ENCODE measurements at regions not wholly inside any gene's neighbourhood (a gene's known extent, or its start where the extent isn't known, plus 50 kb on each side); places are given as distances from the start of the nearest gene placed in this dataset.

- Histone ChIP-seq H3K9ac (replicated peaks; ENCODE audit: extremely low read depth, insufficient read depth, low read length) (no peak overlapping the region), H3K79me2 (ENCODE audit: control insufficient read depth, insufficient read depth, low read length) (no peaks in the 10 kb centered on the region), H3K9me3 (replicated peaks; ENCODE audit: control insufficient read depth, insufficient read depth, low read length) (no peaks in the 10 kb centered on the region), H3K4me1 (ENCODE audit: control insufficient read depth, extremely low read depth, insufficient read depth, low read length) (no peaks in the 10 kb centered on the region), H3K36me3 (ENCODE audit: control insufficient read depth in 2 of 2, extremely low read depth in 1 of 2, insufficient read depth in 2 of 2, low read length in 2 of 2) (no peaks in the 10 kb centered on the region), H3K4me2 (ENCODE audit: insufficient read depth, low read length) (no peak overlapping the region), H4K20me1 (replicated peaks; ENCODE audit: control insufficient read depth, extremely low read depth, insufficient read depth, low read length) (no peaks in the 10 kb centered on the region), H2AFZ (ENCODE audit: low read depth, low read length) (no peak overlapping the region), H3K4me3 (replicated peaks in 1 of 3; ENCODE audit: insufficient read depth in 1 of 3, low read depth in 1 of 3, low read length in 3 of 3) (no peak overlapping the region), H3K27me3 (ENCODE audit: control insufficient read depth in 2 of 2, insufficient read depth in 2 of 2, low read length in 2 of 2) (no peaks in the 10 kb centered on the region), H3K27ac (ENCODE audit: insufficient read depth, low read depth, low read length) (no peak overlapping the region), H3K9me1 (replicated peaks; ENCODE audit: control insufficient read depth, extremely low read depth, insufficient read depth, low read length) (no peaks in the 10 kb centered on the region)
- TF ChIP-seq POLR2A (IDR thresholded peaks at IDR 0.05; ENCODE audit: low read depth, low read length) (no peak), CTCF (IDR thresholded peaks at IDR 0.05; ENCODE audit: extremely low read depth in 1 of 2, insufficient read depth in 1 of 2, low read depth in 1 of 2, low read length in 2 of 2) (no peak), MYC (IDR thresholded peaks at IDR 0.05; ENCODE audit: low read depth, low read length) (no peak), JUN (IDR thresholded peaks at IDR 0.05; ENCODE audit: borderline replicate concordance, insufficient read depth, insufficient read length, low read depth) (no peak), FOS (IDR thresholded peaks at IDR 0.05; ENCODE audit: borderline replicate concordance, insufficient read depth, low read length) (no peak), POLR2AphosphoS5 (IDR thresholded peaks at IDR 0.05; ENCODE audit: insufficient read depth, low read depth, low read length) (no peak), EZH2 (IDR thresholded peaks at IDR 0.05; ENCODE audit: borderline replicate concordance, low read depth, low read length, severe bottlenecking) (no peak), GATA2 (IDR thresholded peaks at IDR 0.05; ENCODE audit: insufficient read depth, insufficient read length, low read depth, low read length) (no peak), MAX (IDR thresholded peaks at IDR 0.05; ENCODE audit: insufficient read depth, insufficient read length) (no peak)
- ChIA-PET CTCF (no interaction called here), POLR2A (no interaction called here)
- no TSS peak for BruUV-seq (replicated peaks)
- DNase-seq (ENCODE audit: low read depth, low spot score) (no peak), FAIRE-seq (no peak)
- dilution Hi-C loops (cut with MboI; ENCODE audit: extremely low pct_ligation_motif_present, low sequenced_read_pairs) (no loop called here), intact Hi-C loops (cut with micrococcal nuclease) (no loop called here)
Measured at GRCh38 chr6:102885165-102885564, 1491.7 kb downstream of the GRIK2 start.

All from endothelial cell of umbilical vein (primary cell).